Ramos (cell line): ENCODE measurements at regions not wholly inside any gene's neighbourhood (a gene's known extent, or its start where the extent isn't known, plus 50 kb on each side); places are given as distances from the start of the nearest gene placed in this dataset.
"Not testable (repeated sequence)": the region's sequence is repeated elsewhere in the genome, so short reads cannot be mapped to it uniquely, and the experiment has no call there.

Experiments
- in situ Hi-C: fragments of 300-500 bp; cut with MboI; formaldehyde crosslinking; loops from one replicate; pipeline ENCODE4 v1.14.3; 2022; ENCODE audit warnings: low sequenced_read_pairs; ENCODE audit not compliant: unreplicated experiment

DNA sequence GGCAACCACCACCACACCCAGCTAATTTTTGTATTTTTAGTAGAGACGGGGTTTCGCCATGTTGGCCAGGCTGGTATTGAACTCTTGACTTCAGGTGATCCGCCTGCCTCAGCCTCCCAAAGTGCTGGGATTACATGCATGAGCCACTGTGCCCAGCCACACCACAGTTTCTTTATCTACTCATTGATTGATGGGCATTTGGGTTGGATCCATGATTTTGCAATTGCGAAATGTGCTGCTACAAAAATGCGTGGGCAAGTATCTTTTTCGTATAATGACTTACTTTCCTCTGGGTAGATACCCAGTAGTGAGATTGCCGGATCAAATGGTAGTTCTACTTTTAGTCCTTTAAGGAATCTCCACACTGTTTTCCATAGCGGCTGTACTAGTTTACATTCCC, 204.7 kb downstream of the ALDH8A1 start:
- in situ Hi-C loops: not testable (repeated sequence)

GRCh38 chr6:134744301-134744700, 205.6 kb downstream of the ALDH8A1 start:
- in situ Hi-C loops: no loop called here

DNA sequence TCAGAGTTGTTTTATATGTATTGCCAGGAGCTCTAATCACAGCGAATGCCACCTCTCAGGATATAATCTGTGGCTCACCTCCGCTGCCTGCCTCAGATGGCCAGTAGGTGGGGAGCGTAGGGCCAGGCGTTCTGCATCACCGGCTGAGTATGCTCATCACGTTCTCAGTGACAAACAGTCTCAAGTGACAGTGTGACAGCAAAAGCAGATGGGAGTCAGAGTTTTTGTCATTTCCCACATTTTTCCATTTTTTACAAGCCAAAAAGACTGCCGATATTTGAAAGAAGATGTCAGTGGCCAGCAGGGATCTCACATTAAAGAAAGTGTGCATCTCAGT, 208.7 kb downstream of the ALDH8A1 start:
- in situ Hi-C loops: no loop called here

DNA sequence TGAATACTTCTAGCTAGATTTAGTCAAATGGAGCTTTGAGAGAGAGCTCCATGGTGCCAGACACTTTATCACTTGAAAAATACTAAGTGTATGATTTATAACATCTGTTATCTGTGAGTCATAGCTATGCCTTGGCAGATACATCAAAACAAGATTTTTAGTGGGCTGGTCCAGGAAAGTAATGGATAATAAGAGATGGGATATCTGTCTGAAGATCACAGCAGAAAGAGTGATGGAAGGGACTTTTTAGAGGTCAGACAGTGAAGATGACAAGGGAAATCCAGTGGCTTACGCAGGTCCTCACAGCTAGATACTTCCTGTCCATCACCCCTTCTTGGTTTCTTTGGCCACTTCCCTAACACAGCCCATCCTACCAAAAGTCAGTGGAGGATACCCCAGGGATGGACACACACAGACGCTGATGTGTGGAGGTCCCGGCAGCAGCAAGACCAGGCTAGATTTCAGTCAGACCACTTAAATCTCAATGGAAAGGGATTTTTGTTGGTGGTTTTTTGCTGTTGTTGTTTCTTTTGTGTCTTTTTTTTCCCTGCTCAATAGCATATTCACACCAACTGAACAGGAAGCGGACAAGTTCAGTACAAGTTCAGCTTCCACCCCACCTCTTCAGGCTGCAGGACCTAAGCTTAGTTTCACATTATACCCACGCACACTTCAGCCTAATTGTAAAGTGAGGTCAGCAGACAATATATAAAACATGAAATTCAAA, 209.3 kb downstream of the ALDH8A1 start:
- in situ Hi-C loops: no loop called here

GRCh38 chr6:134740027-134740373, 209.9 kb downstream of the ALDH8A1 start:
- in situ Hi-C loops: no loop called here

DNA sequence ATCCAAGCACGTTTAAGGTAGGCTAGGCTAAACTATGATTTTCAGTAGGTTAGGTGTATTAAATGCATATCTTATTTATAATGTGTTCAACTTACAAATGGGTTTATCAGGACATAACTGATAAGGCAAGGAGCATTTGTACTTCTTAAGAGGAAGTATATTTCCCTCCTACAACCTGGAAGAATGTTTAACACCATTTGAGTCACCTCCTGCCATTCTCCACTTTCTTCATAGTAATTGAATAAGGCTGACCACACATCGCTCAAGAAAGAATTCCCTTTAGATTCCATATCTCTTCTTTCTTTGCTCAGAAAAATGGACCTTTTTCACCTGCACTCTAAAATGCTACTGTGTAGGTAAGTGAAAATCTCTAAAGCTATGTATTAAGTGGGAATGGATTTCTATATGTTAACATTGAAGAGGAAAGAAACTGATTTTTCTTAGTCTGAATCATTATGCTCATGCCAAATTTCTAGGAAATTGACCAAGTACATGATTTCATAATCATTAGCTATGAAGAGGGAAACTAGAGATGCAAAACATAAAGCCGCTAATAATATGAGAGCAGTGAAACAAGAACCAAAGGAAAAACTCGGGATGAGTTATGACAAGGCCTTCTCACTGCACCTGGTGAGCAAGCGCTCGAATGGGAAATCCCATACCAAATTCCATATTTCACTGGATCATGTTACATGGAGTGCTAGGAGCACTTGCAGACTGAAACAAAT, 210.4 kb downstream of the ALDH8A1 start:
- in situ Hi-C loops: no loop called here

DNA sequence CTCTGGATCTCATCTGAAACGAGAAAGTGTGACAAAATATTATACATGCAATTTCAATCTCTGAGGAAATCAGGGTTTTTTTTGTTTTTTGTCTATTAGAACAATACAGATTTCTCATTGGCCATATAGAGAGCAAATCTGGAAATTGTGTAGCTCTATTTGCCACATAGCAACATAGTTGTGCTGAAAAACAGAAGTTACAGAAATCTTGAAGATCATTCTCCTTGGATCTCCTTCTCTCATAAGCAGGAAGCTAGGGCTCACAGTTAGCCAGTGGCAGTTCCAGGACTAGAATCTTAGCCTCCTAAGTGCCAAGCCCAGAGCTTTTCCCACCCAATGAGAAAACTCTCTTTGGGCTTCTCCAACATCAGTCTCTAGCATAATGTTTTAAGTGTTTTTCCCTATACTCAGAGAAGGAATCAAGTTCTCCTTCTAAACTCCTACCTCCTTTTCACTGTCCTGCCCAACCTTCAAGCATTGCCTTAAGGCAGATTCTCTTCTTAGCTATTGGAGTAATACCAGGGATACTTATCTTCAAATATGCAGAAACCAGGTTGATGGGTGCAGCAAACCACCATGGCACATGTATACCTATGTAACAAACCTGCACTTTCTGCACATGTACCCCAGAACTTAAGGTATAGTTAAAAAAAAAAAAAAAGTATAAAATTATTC, 211.6 kb downstream of the ALDH8A1 start:
- in situ Hi-C loops: no loop called here

DNA sequence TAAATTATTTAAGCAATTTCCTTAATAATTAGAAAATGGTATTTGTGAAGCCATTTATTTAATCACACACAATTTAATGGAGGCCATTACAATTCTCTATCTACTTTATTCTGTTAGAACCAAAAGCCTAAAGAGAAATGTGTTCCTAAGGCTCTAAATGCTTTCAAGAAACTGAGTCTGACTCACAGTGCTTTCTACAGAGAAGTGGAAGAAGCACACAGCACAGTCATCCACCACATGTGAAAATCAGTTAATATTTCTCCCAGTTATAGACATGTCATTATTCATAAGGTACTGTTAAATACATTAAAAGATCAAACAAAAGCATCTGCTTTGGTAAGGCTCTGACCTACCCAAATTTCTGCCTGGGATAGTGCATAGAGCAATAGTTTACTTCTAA, 214.4 kb downstream of the ALDH8A1 start:
- in situ Hi-C loops: no loop called here

DNA sequence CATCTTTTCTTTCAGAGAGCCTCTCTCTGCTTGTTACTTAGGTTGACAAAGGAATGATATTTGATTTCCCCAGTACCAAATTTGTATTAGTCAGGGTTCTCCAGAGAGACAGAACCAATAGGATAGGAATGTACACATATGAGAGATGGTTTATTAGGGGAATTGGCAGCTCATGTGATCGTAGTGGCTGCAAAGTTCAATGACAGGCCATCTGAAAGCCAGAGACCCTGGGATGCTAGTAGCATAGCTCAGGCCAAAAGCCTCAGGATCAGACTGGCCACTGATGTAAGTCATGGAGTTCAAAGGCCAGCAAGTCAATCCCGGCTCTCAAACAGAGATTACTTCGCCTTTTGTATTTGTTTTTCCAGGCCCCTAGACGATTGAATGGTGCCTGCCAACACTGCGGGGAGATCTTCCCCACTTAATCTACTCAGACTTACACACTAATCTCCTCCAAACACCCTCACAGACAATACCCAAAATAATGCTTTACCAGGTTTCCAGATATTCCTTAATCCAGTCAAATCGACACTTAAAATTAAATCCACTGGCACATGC, 215.5 kb downstream of the ALDH8A1 start:
- in situ Hi-C loops: no loop called here

DNA sequence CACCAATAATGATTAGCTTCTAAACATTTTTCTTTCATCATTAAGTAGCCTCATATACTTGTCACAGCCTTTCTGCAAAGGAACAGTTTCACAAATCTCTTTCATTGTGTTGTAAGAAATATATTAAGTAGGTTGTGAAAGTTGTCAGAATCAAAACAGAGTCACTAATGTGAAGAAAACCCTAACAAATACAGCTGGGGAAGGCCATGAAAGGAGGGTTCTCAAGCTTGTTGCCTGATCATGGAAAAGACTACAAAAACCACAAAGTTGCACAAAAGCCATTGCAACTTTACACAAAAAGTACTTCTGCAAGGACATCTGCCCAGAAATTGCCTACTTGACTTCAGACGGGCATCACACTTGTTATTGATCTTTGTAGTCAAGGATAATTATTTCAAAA, 216.1 kb downstream of the ALDH8A1 start:
- in situ Hi-C loops: no loop called here

DNA sequence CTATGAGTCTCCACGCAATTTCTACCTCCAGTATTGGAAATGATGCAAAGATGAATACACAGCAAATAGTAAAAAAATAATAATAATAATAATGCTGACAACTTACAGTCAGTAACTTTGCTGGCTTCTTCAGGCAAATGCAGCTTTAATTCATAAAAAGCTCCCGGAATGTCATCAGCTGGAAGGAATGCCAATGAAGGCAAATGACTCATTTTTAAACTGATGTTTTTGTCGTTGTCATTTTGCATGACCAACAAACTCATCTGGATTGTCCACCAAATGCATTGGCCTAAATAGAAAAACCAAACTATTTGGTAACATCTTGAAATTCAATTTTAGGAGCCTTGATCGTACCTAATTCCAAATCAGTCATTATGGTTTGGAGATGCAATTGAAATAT, 217.1 kb downstream of the ALDH8A1 start:
- in situ Hi-C loops: no loop called here

DNA sequence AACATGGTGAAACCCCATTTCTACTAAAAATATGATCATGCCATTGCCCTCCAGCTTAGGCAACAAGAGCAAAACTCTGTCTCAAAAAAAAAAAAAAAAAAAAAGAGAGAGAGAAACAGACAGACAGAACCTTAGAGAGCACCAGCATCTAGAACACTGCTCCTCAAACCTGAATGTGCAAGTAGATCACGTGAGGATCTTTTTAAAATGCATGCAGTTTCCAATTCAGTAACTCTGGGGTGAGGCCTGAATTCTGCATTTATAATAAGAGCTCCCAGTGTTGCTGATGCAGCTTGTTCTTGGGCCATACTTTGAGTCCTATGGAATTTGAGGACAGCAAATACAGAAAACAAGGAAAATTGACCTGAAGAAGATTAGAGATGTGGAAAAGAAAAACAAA, 218.3 kb downstream of the ALDH8A1 start:
- in situ Hi-C loops: no loop called here

GRCh38 chr6:134730013-134730412, 219.9 kb downstream of the ALDH8A1 start:
- in situ Hi-C loops: no loop called here

DNA sequence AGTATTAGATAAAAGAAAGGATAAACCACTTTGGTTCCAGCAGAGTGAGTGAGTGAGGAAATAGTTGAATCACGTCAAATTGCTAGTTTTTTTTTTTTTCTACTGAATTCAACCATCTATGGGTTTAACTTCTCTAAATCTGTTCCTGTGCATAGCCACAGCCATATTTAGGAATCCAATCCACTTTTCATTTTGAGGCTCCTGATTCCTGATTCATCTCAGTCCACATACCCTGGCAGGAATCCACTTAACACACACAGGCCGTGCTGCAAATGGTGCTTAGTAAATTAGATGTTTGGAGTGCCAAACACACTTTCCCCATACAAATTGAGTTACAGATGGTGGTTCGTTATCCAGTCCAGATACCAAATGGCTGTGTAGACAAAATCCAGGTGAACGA, 220.3 kb downstream of the ALDH8A1 start:
- in situ Hi-C loops: no loop called here

- in situ Hi-C loops: no loop called here
Measured at GRCh38 chr6:134727081-134727480, 222.8 kb downstream of the ALDH8A1 start.

- in situ Hi-C loops: no loop called here
Measured at GRCh38 chr6:134725590-134725989, 224.3 kb downstream of the ALDH8A1 start.

GRCh38 chr6:134724771-134725340, 225.0 kb downstream of the ALDH8A1 start:
- in situ Hi-C loops: no loop called here

GRCh38 chr6:134723081-134723871, 226.6 kb downstream of the ALDH8A1 start:
- in situ Hi-C loops: no loop called here

GRCh38 chr6:134722200-134722870, 227.6 kb downstream of the ALDH8A1 start:
- in situ Hi-C loops: no loop called here

DNA sequence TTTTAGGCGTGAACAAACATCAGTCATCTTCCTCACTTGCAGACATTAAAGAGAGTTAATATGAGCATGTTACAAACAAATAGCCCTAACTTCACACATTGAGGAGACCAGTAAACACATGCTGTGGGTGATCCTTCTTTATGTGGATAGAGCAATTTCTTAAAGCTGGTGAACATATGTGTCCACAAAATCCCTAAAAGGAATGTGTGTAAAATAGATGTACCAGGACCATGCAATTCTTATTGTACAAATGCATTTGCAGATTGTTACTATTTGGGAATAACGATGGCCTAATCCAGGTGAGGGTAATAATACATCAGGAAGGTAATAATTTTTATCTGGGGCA, 228.9 kb downstream of the ALDH8A1 start:
- in situ Hi-C loops: no loop called here
